ENCODE measurements at regions not wholly inside any gene's neighbourhood (a gene's known extent, or its start where the extent isn't known, plus 50 kb on each side); places are given as distances from the start of the nearest gene placed in this dataset.

DNA sequence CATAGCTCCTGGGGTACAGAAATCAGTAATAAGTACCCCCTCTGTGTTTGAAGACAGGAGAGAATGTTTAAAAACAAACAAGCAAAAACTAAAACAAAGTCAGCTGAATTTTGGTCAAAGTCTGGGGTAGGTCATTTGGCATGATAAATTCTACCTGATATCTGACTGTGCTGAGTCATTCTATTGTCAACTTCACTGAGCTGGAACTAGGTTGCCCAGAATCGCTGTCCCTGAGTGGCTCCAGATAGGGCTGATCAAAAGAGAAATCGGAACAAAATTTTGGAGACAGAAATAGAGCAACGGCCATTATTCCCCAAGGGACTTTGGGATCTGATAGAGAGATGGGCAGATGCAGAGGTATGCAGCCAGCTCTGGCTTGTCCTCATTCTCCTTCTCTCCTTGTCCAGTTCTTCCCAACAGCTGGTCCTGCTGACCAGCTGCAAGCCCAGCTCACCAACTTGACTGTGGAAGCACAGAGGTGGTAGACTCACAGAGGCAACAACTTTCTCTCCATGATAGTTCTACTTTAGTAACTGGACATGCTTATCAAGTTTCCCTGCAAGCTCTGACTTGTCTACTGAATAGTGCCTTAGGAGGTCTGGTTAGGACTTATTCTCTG lies 57.3 kb upstream of the MYRIP start (continued):
- TF ChIP-seq ETS1 (conservative IDR thresholded peaks at IDR 0.05; ENCODE audit: control insufficient read depth, low read depth, low read length) = no peak
- TF ChIP-seq ZNF253 (CRISPR knock-in tag; conservative IDR thresholded peaks at IDR 0.05) = no peak
- TF ChIP-seq CAMTA2 (CRISPR knock-in tag; conservative IDR thresholded peaks at IDR 0.05) = no peak
- TF ChIP-seq ZNF354B (CRISPR knock-in tag; IDR thresholded peaks at IDR 0.05) = no peak
- peak; percentile 67 for TF ChIP-seq C11orf30 (IDR thresholded peaks at IDR 0.05; ENCODE audit: low read depth)
- no peak for TF ChIP-seq PHB (CRISPR knock-in tag; IDR thresholded peaks at IDR 0.05)
- TF ChIP-seq BRCA1 (IDR thresholded peaks at IDR 0.05) = no peak
- TF ChIP-seq BRCA1 (CRISPR knock-in tag; IDR thresholded peaks at IDR 0.05) = no peak
- no peak for TF ChIP-seq SMARCE1 (IDR thresholded peaks at IDR 0.05)
- TF ChIP-seq MAFF (IDR thresholded peaks at IDR 0.05; ENCODE audit: low read length) = peak; percentile 70
- TF ChIP-seq GTF2F1 (IDR thresholded peaks at IDR 0.05; ENCODE audit: low read depth, low read length) = no peak
- TF ChIP-seq MAFK (IDR thresholded peaks at IDR 0.05; ENCODE audit: low read length) = peak; percentile 63; the same call in 1 of the 2 replicates
- TF ChIP-seq, protein P1, sequence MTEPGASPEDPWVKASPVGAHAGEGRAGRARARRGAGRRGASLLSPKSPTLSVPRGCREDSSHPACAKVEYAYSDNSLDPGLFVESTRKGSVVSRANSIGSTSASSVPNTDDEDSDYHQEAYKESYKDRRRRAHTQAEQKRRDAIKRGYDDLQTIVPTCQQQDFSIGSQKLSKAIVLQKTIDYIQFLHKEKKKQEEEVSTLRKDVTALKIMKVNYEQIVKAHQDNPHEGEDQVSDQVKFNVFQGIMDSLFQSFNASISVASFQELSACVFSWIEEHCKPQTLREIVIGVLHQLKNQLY (CRISPR knock-in tag; conservative IDR thresholded peaks at IDR 0.05) = no peak
- no peak for TF ChIP-seq ZNF239 (CRISPR knock-in tag; IDR thresholded peaks at IDR 0.05)
- no peak for TF ChIP-seq ZEB2 (IDR thresholded peaks at IDR 0.05)
- TF ChIP-seq ZBTB7A (IDR thresholded peaks at IDR 0.05; ENCODE audit: borderline replicate concordance, control insufficient read depth, low read depth, low read length) = no peak

All from K562 (cell line).